ENCODE measurements at regions not wholly inside any gene's neighbourhood (a gene's known extent, or its start where the extent isn't known, plus 50 kb on each side); places are given as distances from the start of the nearest gene placed in this dataset.

GRCh38 chr13:80022146-80022545, 318.8 kb downstream of the SPRY2 start:
- TF ChIP-seq REST (IDR thresholded peaks at IDR 0.05; ENCODE audit: unreplicated experiment): no peak
- TF ChIP-seq POLR2AphosphoS5 (IDR thresholded peaks at IDR 0.05; ENCODE audit: low read depth): no peak
- no peak for TF ChIP-seq ETS1 (IDR thresholded peaks at IDR 0.05)
- no peak for TF ChIP-seq NANOG (IDR thresholded peaks at IDR 0.05; ENCODE audit: borderline replicate concordance)
- no peak for TF ChIP-seq STAT1 (IDR thresholded peaks at IDR 0.05; ENCODE audit: unreplicated experiment)
- no peak for TF ChIP-seq CREB1 (CRISPR knock-in tag; IDR thresholded peaks at IDR 0.05; ENCODE audit: low read depth)
- TF ChIP-seq EZH2phosphoT487 (IDR thresholded peaks at IDR 0.05; ENCODE audit: unreplicated experiment): no peak
- no peak for TF ChIP-seq JUNB (IDR thresholded peaks at IDR 0.05; ENCODE audit: unreplicated experiment)
- no peak for TF ChIP-seq EZH2 (IDR thresholded peaks at IDR 0.05; ENCODE audit: low read depth, unreplicated experiment)
- TF ChIP-seq ZNF331 (CRISPR knock-in tag; IDR thresholded peaks at IDR 0.05; ENCODE audit: low read depth): no peak
- TF ChIP-seq CTCF (conservative IDR thresholded peaks at IDR 0.05; ENCODE audit: low read depth in 2 of 2): no peak
- TF ChIP-seq ZNF462 (CRISPR knock-in tag; IDR thresholded peaks at IDR 0.05): no peak
- TF ChIP-seq ZNF114 (CRISPR knock-in tag; IDR thresholded peaks at IDR 0.05): no peak
- no peak for ATAC-seq
- H3K4me3 ChIP-seq: no peak overlapping the region
- H3K36me3 Mint-ChIP-seq (ENCODE audit: low read depth): no peaks in the 10 kb centered on the region
- no peaks in the 10 kb centered on the region for H3K4me1 ChIP-seq (ENCODE audit: insufficient read depth)
- H3K9me2 ChIP-seq (ENCODE audit: insufficient read depth): no peaks in the 10 kb centered on the region
- H3K36me3 ChIP-seq (ENCODE audit: insufficient read depth): no peaks in the 10 kb centered on the region
- H3K27me3 ChIP-seq (ENCODE audit: insufficient read depth): no peaks in the 10 kb centered on the region
- no peak for DNase-seq (ENCODE audit: low spot score)
- H3K27ac ChIP-seq (ENCODE audit: low read depth): no peak overlapping the region
- H3K27ac Mint-ChIP-seq: no peak overlapping the region
- H4K20me1 ChIP-seq (replicated peaks; ENCODE audit: insufficient read depth): no peaks in the 10 kb centered on the region
- no peak overlapping the region for H3K4me3 Mint-ChIP-seq
- H3F3A ChIP-seq (replicated peaks; ENCODE audit: low read depth): no peaks in the 10 kb centered on the region
- H3K4me2 ChIP-seq: no peak overlapping the region
- no peak overlapping the region for H2AFZ ChIP-seq
- no peaks in the 10 kb centered on the region for H3K79me2 ChIP-seq (replicated peaks; ENCODE audit: insufficient read depth)
- H3K4me1 Mint-ChIP-seq: peaks cover 9% of the 10 kb centered on the region; the same call in 2 of the 3 replicates
- H3K27me3 Mint-ChIP-seq (ENCODE audit: insufficient read depth, low read depth, poor library complexity): no peaks in the 10 kb centered on the region
- no peaks in the 10 kb centered on the region for H3K9me3 Mint-ChIP-seq

All from GM23338 (cell line).